ENCODE measurements at regions not wholly inside any gene's neighbourhood (a gene's known extent, or its start where the extent isn't known, plus 50 kb on each side); places are given as distances from the start of the nearest gene placed in this dataset.

GRCh38 chr5:51997949-51998348, 614.7 kb downstream of the ISL1 start:
- no peak for TF ChIP-seq RCOR1 (IDR thresholded peaks at IDR 0.05; ENCODE audit: insufficient replicate concordance, low read length)
- TF ChIP-seq FOS (IDR thresholded peaks at IDR 0.05; ENCODE audit: low read depth, low read length), result no peak
- TF ChIP-seq, protein P1, sequence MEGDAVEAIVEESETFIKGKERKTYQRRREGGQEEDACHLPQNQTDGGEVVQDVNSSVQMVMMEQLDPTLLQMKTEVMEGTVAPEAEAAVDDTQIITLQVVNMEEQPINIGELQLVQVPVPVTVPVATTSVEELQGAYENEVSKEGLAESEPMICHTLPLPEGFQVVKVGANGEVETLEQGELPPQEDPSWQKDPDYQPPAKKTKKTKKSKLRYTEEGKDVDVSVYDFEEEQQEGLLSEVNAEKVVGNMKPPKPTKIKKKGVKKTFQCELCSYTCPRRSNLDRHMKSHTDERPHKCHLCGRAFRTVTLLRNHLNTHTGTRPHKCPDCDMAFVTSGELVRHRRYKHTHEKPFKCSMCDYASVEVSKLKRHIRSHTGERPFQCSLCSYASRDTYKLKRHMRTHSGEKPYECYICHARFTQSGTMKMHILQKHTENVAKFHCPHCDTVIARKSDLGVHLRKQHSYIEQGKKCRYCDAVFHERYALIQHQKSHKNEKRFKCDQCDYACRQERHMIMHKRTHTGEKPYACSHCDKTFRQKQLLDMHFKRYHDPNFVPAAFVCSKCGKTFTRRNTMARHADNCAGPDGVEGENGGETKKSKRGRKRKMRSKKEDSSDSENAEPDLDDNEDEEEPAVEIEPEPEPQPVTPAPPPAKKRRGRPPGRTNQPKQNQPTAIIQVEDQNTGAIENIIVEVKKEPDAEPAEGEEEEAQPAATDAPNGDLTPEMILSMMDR (conservative IDR thresholded peaks at IDR 0.05; ENCODE audit: low read depth, low read length), result no peak
- no peak for TF ChIP-seq CEBPB (IDR thresholded peaks at IDR 0.05; ENCODE audit: low read depth, low read length)
- H3K18ac ChIP-seq (ENCODE audit: low read depth, low read length), result no peak overlapping the region
- ATAC-seq (ENCODE audit: low read depth) (no peak), DNase-seq (no peak)
- H2AK5ac ChIP-seq (ENCODE audit: low read depth, low read length), result no peak overlapping the region
- H2BK5ac ChIP-seq (ENCODE audit: low read depth, low read length, poor library complexity, severe bottlenecking), result no peak overlapping the region
- no peak overlapping the region for H4K5ac ChIP-seq (ENCODE audit: low read depth, low read length)
- no peak overlapping the region for H2BK20ac ChIP-seq (ENCODE audit: low read depth, low read length)
- H4K91ac ChIP-seq (ENCODE audit: insufficient read depth, low read depth, low read length), result no peak overlapping the region
- H3K14ac ChIP-seq (replicated peaks; ENCODE audit: low read depth, low read length), result no peak overlapping the region
- H3K56ac ChIP-seq (ENCODE audit: extremely low read depth, insufficient read depth, low read length), result no peak overlapping the region
- no peaks in the 10 kb centered on the region for H3K4me1 ChIP-seq (ENCODE audit: control insufficient read depth, insufficient read depth, low read length)
- ChIA-PET POLR2A (ENCODE audit: unreplicated experiment) (no interaction called here), CTCF (no interaction called here)
- no peaks in the 10 kb centered on the region for H4K20me1 ChIP-seq (ENCODE audit: insufficient read depth, low read length)
- in situ Hi-C loops (cut with MboI; ENCODE audit: low sequenced_read_pairs) (no loop called here), dilution Hi-C loops (cut with HindIII; ENCODE audit: low sequenced_read_pairs, unreplicated experiment) (no loop called here), intact Hi-C loops (cut with micrococcal nuclease) (no loop called here)
- H3K9ac ChIP-seq (ENCODE audit: low read depth, low read length), result no peak overlapping the region
- H3K27me3 ChIP-seq (ENCODE audit: control insufficient read depth, insufficient read depth, low read length), result no peaks in the 10 kb centered on the region
- H3K4me2 ChIP-seq (ENCODE audit: low read depth, low read length), result no peak overlapping the region
- no TSS peak for BruUV-seq (replicated peaks)
- H3K4ac ChIP-seq (ENCODE audit: low read depth, low read length), result no peak overlapping the region
- no peak overlapping the region for H3K27ac ChIP-seq (ENCODE audit: insufficient read depth, low read length)
- H3K4me3 ChIP-seq (ENCODE audit: insufficient read depth, low read depth, low read length), result no peak overlapping the region
- no peaks in the 10 kb centered on the region for H3K79me1 ChIP-seq (ENCODE audit: low read depth in 1 of 2, low read length in 2 of 2)
- H3K9me3 ChIP-seq (ENCODE audit: control insufficient read depth, insufficient read depth, low read length), result no peaks in the 10 kb centered on the region
- no peak overlapping the region for H3K23ac ChIP-seq (ENCODE audit: low read depth, low read length)
- H3K36me3 ChIP-seq (ENCODE audit: control insufficient read depth, insufficient read depth, low read length), result no peaks in the 10 kb centered on the region
- H4K8ac ChIP-seq (ENCODE audit: low read depth in 2 of 2, low read length in 2 of 2), result no peak overlapping the region
- no CpG with 5 or more reads among the region's 2 CpGs for WGBS, 2 experiments (ENCODE audit: extremely low coverage in 2 of 2, insufficient read length in 1 of 2)
- H3K9me1 ChIP-seq (ENCODE audit: insufficient read depth, low read length), result no peaks in the 10 kb centered on the region
- no peak overlapping the region for H2AK9ac ChIP-seq (replicated peaks; ENCODE audit: low read depth, low read length, poor library complexity)
- no peak overlapping the region for H2AFZ ChIP-seq (replicated peaks; ENCODE audit: low read length, poor library complexity)
- H2BK120ac ChIP-seq (ENCODE audit: low read depth, low read length), result no peak overlapping the region
- H2BK15ac ChIP-seq (ENCODE audit: low read depth, low read length), result no peak overlapping the region

Data from IMR-90 (cell line).